Neural crest cell (in vitro differentiated cells): ENCODE measurements at regions not wholly inside any gene's neighbourhood (a gene's known extent, or its start where the extent isn't known, plus 50 kb on each side); places are given as distances from the start of the nearest gene placed in this dataset.

ENCODE experiments used
- DNase-seq: peaks from one replicate; pipeline ENCODE4 v3.0.0; 2021; ENCODE audit warnings: low read depth, mixed read lengths, low spot score
- H3K27ac Mint-ChIP-seq: one replicate; pipeline ENCODE4 v1.8.0; 2021; ENCODE audit warnings: mild to moderate bottlenecking, mixed read lengths; ENCODE audit not compliant: unreplicated experiment
- H3K27me3 Mint-ChIP-seq: 2 replicates; pipeline ENCODE4 v1.8.0; 2021; ENCODE audit warnings: low read depth, mild to moderate bottlenecking, mixed read lengths
- H3K36me3 Mint-ChIP-seq: 2 replicates; pipeline ENCODE4 v1.8.0; 2021; ENCODE audit warnings: low read depth, mild to moderate bottlenecking, mixed read lengths
- H3K4me1 Mint-ChIP-seq: 2 replicates; pipeline ENCODE4 v1.8.0; 2021; ENCODE audit warnings: mixed read lengths
- H3K4me3 Mint-ChIP-seq: one replicate; pipeline ENCODE4 v1.8.0; 2021; ENCODE audit warnings: mild to moderate bottlenecking, mixed read lengths
- H3K9me3 Mint-ChIP-seq: 2 replicates; pipeline ENCODE4 v1.8.0; 2021; ENCODE audit warnings: mixed read lengths
- TF ChIP-seq, protein P1 (sequence below): fragments of 200-600 bp; sonication (generic); conservative IDR thresholded peaks from 2 replicates; pipeline ENCODE4 v1.5.0; 2021; ENCODE audit warnings: antibody characterized with exemption, mild to moderate bottlenecking

GRCh38 chr2:120919216-120919615 lies 183.5 kb downstream of the GLI2 start:
- H3K27ac Mint-ChIP-seq, result no peak overlapping the region
- H3K27me3 Mint-ChIP-seq, result no peaks in the 10 kb centered on the region

DNA sequence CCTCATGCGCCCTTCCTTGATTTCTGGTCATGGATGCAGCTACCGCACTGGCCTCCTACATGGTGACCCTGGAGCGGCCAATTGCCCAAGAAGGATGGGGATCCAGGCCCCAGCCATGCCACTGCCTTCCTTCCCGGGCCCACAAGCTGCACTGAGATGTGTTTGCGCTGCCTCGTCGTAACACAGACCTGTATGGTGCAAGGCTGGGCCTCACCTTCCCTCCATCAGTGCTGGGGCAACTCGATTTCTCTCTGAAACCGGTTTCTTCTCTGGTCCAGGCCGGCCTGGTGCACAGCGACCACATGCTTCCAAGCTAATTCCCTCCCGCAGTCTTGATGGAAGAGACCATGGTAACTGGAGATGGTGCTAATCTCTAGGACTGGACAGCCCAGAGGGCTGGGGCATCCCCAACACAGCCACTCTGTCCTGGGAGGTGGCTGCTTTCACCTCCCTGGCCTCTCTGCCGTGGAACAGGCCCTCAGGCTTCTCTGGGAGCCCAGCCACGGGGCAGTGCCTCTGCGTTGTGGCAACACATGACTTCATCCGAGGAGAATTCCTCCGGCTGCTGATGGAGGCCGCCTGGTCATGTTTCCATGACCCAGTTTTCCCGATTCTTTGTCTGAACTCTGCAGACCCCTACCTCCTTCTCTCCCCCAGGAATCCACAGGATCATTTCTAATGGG lies 184.2 kb downstream of the GLI2 start:
- TF ChIP-seq, protein P1, sequence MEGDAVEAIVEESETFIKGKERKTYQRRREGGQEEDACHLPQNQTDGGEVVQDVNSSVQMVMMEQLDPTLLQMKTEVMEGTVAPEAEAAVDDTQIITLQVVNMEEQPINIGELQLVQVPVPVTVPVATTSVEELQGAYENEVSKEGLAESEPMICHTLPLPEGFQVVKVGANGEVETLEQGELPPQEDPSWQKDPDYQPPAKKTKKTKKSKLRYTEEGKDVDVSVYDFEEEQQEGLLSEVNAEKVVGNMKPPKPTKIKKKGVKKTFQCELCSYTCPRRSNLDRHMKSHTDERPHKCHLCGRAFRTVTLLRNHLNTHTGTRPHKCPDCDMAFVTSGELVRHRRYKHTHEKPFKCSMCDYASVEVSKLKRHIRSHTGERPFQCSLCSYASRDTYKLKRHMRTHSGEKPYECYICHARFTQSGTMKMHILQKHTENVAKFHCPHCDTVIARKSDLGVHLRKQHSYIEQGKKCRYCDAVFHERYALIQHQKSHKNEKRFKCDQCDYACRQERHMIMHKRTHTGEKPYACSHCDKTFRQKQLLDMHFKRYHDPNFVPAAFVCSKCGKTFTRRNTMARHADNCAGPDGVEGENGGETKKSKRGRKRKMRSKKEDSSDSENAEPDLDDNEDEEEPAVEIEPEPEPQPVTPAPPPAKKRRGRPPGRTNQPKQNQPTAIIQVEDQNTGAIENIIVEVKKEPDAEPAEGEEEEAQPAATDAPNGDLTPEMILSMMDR, result no peak
- Mint-ChIP-seq H3K27ac (peak overlapping the region; percentile 39), H3K27me3 (no peaks in the 10 kb centered on the region), H3K4me1 (peaks cover 35% of the 10 kb centered on the region), H3K36me3 (peaks cover 6% of the 10 kb centered on the region), H3K4me3 (peak overlapping the region; percentile 27), H3K9me3 (no peaks in the 10 kb centered on the region)
- no peak for DNase-seq

More at GRCh38 chr2:120919216-120919615, 183.5 kb downstream of the GLI2 start:
- TF ChIP-seq, protein P1, result no peak
- no peak for DNase-seq
- H3K4me3 Mint-ChIP-seq, result no peak overlapping the region
- H3K4me1 Mint-ChIP-seq, result peaks cover 42% of the 10 kb centered on the region
- no peaks in the 10 kb centered on the region for H3K9me3 Mint-ChIP-seq
- H3K36me3 Mint-ChIP-seq, result peaks cover 6% of the 10 kb centered on the region

DNA sequence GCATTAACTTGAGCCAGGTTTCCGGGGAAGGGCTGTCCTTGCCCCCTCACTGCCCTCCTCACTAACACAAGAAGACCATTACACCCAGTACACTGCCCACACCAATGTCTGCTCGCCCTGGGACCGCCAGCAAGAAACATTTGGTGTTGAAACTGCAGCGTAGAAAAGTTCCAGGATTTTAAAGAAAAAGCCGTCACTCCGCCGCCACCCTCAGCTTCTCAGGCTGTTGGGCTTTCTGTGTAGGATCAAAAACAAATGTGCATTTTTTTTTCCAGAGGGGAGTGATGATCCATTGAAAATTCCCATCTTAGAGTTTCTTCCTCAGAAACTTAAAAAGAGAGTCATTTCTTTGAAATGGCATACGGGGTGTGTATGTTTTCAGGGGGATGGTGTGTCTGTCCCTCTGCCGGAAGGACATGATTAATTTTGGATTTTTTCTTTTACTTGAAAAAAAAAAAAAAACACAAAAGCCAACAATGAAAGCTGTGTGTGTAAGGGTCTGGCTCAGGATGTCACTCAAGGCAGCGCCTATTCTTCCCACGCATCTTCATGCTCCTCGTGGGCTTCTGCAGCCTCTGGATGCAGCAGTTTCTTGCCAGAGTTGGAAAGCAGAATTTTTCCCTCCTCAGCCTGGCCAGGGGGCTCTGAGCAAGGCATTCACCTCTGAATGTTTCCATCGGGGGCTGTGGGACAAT lies 184.9 kb downstream of the GLI2 start:
- Mint-ChIP-seq H3K4me3 (peak overlapping the region; percentile 27), H3K4me1 (peaks cover 28% of the 10 kb centered on the region), H3K27me3 (no peaks in the 10 kb centered on the region), H3K36me3 (peaks cover 6% of the 10 kb centered on the region), H3K27ac (peak overlapping the region; percentile 39), H3K9me3 (no peaks in the 10 kb centered on the region)
- TF ChIP-seq, protein P1, result no peak
- DNase-seq, result no peak

DNA sequence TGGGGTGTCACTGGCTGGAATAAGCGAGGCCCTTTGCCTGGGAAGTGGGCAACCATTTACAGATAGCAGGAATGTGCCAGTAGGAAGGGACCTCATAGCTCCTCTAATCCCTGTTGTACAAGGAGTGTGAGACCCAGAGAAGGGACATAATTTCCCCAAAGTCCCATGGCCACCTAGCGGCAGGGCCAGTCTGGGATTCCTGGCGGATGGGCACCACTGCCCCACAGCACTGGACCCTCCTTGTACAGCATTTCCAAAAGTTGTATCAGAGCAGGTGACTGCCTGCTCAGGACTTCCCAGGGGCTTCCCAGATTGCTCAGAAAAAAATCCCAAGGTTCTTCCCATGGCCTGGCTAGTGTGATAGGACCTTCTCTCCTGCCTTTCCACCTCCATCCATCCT lies 185.8 kb downstream of the GLI2 start:
- H3K4me3 Mint-ChIP-seq, result peak overlapping the region; percentile 11
- H3K27me3 Mint-ChIP-seq, result no peaks in the 10 kb centered on the region
- peaks cover 6% of the 10 kb centered on the region for H3K36me3 Mint-ChIP-seq
- H3K27ac Mint-ChIP-seq, result no peak overlapping the region
- H3K4me1 Mint-ChIP-seq, result peaks cover 27% of the 10 kb centered on the region
- H3K9me3 Mint-ChIP-seq, result no peaks in the 10 kb centered on the region
- no peak for DNase-seq
- TF ChIP-seq, protein P1, result no peak

GRCh38 chr2:120922571-120923332 lies 187.1 kb downstream of the GLI2 start:
- TF ChIP-seq, protein P1, result no peak
- no peak for DNase-seq
- Mint-ChIP-seq H3K4me3 (no peak overlapping the region), H3K27ac (no peak overlapping the region), H3K4me1 (peaks cover 38% of the 10 kb centered on the region), H3K36me3 (peaks cover 6% of the 10 kb centered on the region), H3K27me3 (no peaks in the 10 kb centered on the region), H3K9me3 (no peaks in the 10 kb centered on the region)
